PC-3 (cell line): ENCODE measurements at regions not wholly inside any gene's neighbourhood (a gene's known extent, or its start where the extent isn't known, plus 50 kb on each side); places are given as distances from the start of the nearest gene placed in this dataset.

Source experiments
- ATAC-seq: fragments of 200-7000 bp; cut with Tn5 transposase; 2 replicates; pipeline ENCODE4 v1.9.1; 2020; ENCODE audit warnings: mild to moderate bottlenecking, moderate library complexity
- BruUV-seq: library from RNA; stranded (reverse); fragments of 400-500 nt; replicated peaks from 2 replicates; lab custom pipeline; 2021; lab: Mats Ljungman, UMichigan
- CTCF ChIA-PET: fragments of 300-600 bp; sonication (Branson Sonifier 250); formaldehyde crosslinking; loops from one replicate; lab custom pipeline; 2022; ENCODE audit warnings: antibody characterized with exemption; lab: Charles Lee
- POLR2A ChIA-PET: fragments of 300-600 bp; sonication (Branson Sonifier 250); formaldehyde crosslinking; loops from one replicate; lab custom pipeline; 2022; ENCODE audit warnings: antibody characterized with exemption; ENCODE audit not compliant: unreplicated experiment; lab: Charles Lee
- DNase-seq: peaks from one replicate; pipeline ENCODE4 v3.0.0-alpha.2; 2015
- H2AFZ ChIP-seq: fragments of 300-600 bp; sonication (generic); 2 replicates; pipeline ENCODE4 v1.6.0; 2016; ENCODE audit warnings: antibody characterized with exemption, low read length
- H3F3A ChIP-seq: fragments of 300-600 bp; sonication (generic); one replicate; pipeline ENCODE4 v1.6.0; 2017; ENCODE audit warnings: antibody characterized with exemption, low read length, control low read depth, mild to moderate bottlenecking; ENCODE audit not compliant: unreplicated experiment
- H3K27ac ChIP-seq: fragments of 300-600 bp; sonication (generic); 2 replicates; pipeline ENCODE4 v1.5.1; 2016; ENCODE audit warnings: mild to moderate bottlenecking, low read length
- H3K27me3 ChIP-seq: fragments of 300-600 bp; sonication (generic); 2 replicates; pipeline ENCODE4 v1.6.1; 2016; ENCODE audit warnings: low read length, mixed read lengths
- H3K36me3 ChIP-seq: fragments of 300-600 bp; sonication (generic); 2 replicates; pipeline ENCODE4 v1.6.1; 2016; ENCODE audit warnings: low read depth, mixed run types, low read length, mixed read lengths
- H3K4me1 ChIP-seq: fragments of 300-600 bp; sonication (generic); 2 replicates; pipeline ENCODE4 v1.5.1; 2016; ENCODE audit warnings: low read length; ENCODE audit not compliant: insufficient read depth
- H3K4me2 ChIP-seq: fragments of 300-600 bp; sonication (generic); 2 replicates; pipeline ENCODE4 v1.6.0; 2016; ENCODE audit warnings: low read length
- H3K4me3 ChIP-seq: fragments of 300-600 bp; sonication (generic); 2 replicates; pipeline ENCODE4 v1.5.1; 2016; ENCODE audit warnings: mild to moderate bottlenecking, low read length, mixed read lengths
- H3K79me2 ChIP-seq: fragments of 300-600 bp; sonication (generic); 2 replicates; pipeline ENCODE4 v1.6.1; 2017; ENCODE audit warnings: low read length, mixed read lengths
- H3K9ac ChIP-seq: fragments of 300-600 bp; sonication (generic); 2 replicates; pipeline ENCODE4 v1.6.0; 2016; ENCODE audit warnings: mild to moderate bottlenecking, low read length
- H3K9me2 ChIP-seq: fragments of 300-600 bp; sonication (generic); replicated peaks from 2 replicates; pipeline ENCODE4 v1.6.1; 2016; ENCODE audit warnings: mixed run types, low read length, mixed read lengths
- H3K9me3 ChIP-seq: fragments of 300-600 bp; sonication (generic); 2 replicates; pipeline ENCODE4 v1.6.1; 2016; ENCODE audit warnings: low read length, mixed read lengths
- H4K20me1 ChIP-seq: fragments of 300-600 bp; sonication (generic); 2 replicates; pipeline ENCODE4 v1.6.1; 2016; ENCODE audit warnings: low read length, mixed read lengths
- EZH2 ChIP-seq: fragments of 300-600 bp; sonication (generic); IDR thresholded peaks from one replicate; pipeline ENCODE4 v1.6.1; 2017; ENCODE audit warnings: antibody characterized with exemption, mild to moderate bottlenecking, low read length; ENCODE audit not compliant: unreplicated experiment
- EZH2phosphoT487 ChIP-seq: fragments of 300-600 bp; sonication (generic); IDR thresholded peaks from 2 replicates; pipeline ENCODE4 v1.6.1; 2018; ENCODE audit warnings: mild to moderate bottlenecking, antibody characterized with exemption, low read length, borderline replicate concordance
- intact Hi-C: fragments of 100-400 bp; cut with micrococcal nuclease; formaldehyde crosslinking; loops from 2 replicates; pipeline ENCODE4 v1.9.0; 2023
- TF ChIP-seq, protein P1 (sequence below): fragments of 300-600 bp; sonication (generic); conservative IDR thresholded peaks from 2 replicates; pipeline ENCODE4 v1.5.1; 2017; ENCODE audit warnings: antibody characterized with exemption, low read depth, mild to moderate bottlenecking, low read length

- no peaks in the 10 kb centered on the region for H3F3A ChIP-seq
- TF ChIP-seq EZH2 (no peak), EZH2phosphoT487 (no peak)
- TF ChIP-seq, protein P1, sequence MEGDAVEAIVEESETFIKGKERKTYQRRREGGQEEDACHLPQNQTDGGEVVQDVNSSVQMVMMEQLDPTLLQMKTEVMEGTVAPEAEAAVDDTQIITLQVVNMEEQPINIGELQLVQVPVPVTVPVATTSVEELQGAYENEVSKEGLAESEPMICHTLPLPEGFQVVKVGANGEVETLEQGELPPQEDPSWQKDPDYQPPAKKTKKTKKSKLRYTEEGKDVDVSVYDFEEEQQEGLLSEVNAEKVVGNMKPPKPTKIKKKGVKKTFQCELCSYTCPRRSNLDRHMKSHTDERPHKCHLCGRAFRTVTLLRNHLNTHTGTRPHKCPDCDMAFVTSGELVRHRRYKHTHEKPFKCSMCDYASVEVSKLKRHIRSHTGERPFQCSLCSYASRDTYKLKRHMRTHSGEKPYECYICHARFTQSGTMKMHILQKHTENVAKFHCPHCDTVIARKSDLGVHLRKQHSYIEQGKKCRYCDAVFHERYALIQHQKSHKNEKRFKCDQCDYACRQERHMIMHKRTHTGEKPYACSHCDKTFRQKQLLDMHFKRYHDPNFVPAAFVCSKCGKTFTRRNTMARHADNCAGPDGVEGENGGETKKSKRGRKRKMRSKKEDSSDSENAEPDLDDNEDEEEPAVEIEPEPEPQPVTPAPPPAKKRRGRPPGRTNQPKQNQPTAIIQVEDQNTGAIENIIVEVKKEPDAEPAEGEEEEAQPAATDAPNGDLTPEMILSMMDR, result peak; percentile 89
- intact Hi-C loops, result loop anchor here (2.0 to 10.0 kb wide), 4 partner anchors 59 to 676 kb away; no protein-coding TSS in a partner anchor
- H3K9me2 ChIP-seq, result no peaks in the 10 kb centered on the region
- H3K27me3 ChIP-seq, result no peaks in the 10 kb centered on the region
- ATAC-seq (peak; percentile 98), DNase-seq (peak; percentile 90)
- no peaks in the 10 kb centered on the region for H3K9me3 ChIP-seq
- ChIA-PET POLR2A (no interaction called here), CTCF (interaction anchor here (0.6 to 0.8 kb wide), 3 partner anchors 94 to 1726 kb away, joined by 3 to 7 read pairs (median 4); no protein-coding TSS in a partner anchor)
- no peaks in the 10 kb centered on the region for H3K36me3 ChIP-seq
- no peak overlapping the region for H3K27ac ChIP-seq
- H3K4me2 ChIP-seq, result 0 out of 2 replicates have a peak overlapping the region, but pooled peaks have one; percentile 44
- H3K9ac ChIP-seq, result no peak overlapping the region
- H4K20me1 ChIP-seq, result no peaks in the 10 kb centered on the region
- no peak overlapping the region for H3K4me3 ChIP-seq
- H3K4me1 ChIP-seq, result peaks cover 8% of the 10 kb centered on the region
- H2AFZ ChIP-seq, result 0 out of 2 replicates have a peak overlapping the region, but pooled peaks have one; percentile 33
- no TSS peak for BruUV-seq
- no peaks in the 10 kb centered on the region for H3K79me2 ChIP-seq
Measured at GRCh38 chr10:21278491-21279216, 246.8 kb downstream of the SKIDA1 start.

- ChIA-PET POLR2A (no interaction called here), CTCF (no interaction called here)
- H3K27ac ChIP-seq, result peak overlapping the region; percentile 75
- intact Hi-C loops, result loop anchor here (5.0 to 10.0 kb wide), 3 partner anchors 121 to 681 kb away; no protein-coding TSS in a partner anchor
- no peaks in the 10 kb centered on the region for H4K20me1 ChIP-seq
- H3K36me3 ChIP-seq, result no peaks in the 10 kb centered on the region
- no peaks in the 10 kb centered on the region for H3K9me3 ChIP-seq
- DNase-seq, result peak; percentile 38
- peak; percentile 59 for ATAC-seq
- peaks cover 7% of the 10 kb centered on the region for H3F3A ChIP-seq
- H3K4me2 ChIP-seq, result peak overlapping the region; percentile 49
- H3K4me3 ChIP-seq, result no peak overlapping the region
- no peak overlapping the region for H2AFZ ChIP-seq
- no peaks in the 10 kb centered on the region for H3K27me3 ChIP-seq
- no peaks in the 10 kb centered on the region for H3K9me2 ChIP-seq
- TF ChIP-seq, protein P1, result no peak
- TF ChIP-seq EZH2phosphoT487 (no peak), EZH2 (no peak)
- peaks cover 19% of the 10 kb centered on the region for H3K4me1 ChIP-seq
- BruUV-seq, result no TSS peak
- no peaks in the 10 kb centered on the region for H3K79me2 ChIP-seq
- no peak overlapping the region for H3K9ac ChIP-seq
Measured at GRCh38 chr10:21273400-21273968, 252.0 kb downstream of the SKIDA1 start.
